ENCODE measurements at regions not wholly inside any gene's neighbourhood (a gene's known extent, or its start where the extent isn't known, plus 50 kb on each side); places are given as distances from the start of the nearest gene placed in this dataset.

DNA sequence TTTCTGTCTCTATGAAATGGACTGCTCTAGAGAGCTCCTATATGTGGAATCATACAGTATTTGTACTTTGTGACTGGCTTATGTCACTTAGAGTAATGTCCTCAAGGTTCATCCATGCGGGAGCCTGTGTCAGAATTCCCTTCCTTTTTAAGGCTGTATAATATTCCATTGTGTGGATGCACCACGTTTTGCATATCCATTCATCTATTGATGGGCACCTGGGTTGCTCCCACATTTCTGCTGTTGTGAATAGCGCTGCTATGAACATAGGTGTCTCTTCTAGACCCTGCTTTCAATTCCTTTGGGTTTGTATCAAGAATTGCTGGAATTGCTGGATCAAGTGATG is 155.4 kb downstream of the BMP7 start:
- TF ChIP-seq, protein P1, sequence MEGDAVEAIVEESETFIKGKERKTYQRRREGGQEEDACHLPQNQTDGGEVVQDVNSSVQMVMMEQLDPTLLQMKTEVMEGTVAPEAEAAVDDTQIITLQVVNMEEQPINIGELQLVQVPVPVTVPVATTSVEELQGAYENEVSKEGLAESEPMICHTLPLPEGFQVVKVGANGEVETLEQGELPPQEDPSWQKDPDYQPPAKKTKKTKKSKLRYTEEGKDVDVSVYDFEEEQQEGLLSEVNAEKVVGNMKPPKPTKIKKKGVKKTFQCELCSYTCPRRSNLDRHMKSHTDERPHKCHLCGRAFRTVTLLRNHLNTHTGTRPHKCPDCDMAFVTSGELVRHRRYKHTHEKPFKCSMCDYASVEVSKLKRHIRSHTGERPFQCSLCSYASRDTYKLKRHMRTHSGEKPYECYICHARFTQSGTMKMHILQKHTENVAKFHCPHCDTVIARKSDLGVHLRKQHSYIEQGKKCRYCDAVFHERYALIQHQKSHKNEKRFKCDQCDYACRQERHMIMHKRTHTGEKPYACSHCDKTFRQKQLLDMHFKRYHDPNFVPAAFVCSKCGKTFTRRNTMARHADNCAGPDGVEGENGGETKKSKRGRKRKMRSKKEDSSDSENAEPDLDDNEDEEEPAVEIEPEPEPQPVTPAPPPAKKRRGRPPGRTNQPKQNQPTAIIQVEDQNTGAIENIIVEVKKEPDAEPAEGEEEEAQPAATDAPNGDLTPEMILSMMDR (IDR thresholded peaks at IDR 0.05; ENCODE audit: borderline replicate concordance, insufficient read depth, low read depth, low read length), result no peak

DNA sequence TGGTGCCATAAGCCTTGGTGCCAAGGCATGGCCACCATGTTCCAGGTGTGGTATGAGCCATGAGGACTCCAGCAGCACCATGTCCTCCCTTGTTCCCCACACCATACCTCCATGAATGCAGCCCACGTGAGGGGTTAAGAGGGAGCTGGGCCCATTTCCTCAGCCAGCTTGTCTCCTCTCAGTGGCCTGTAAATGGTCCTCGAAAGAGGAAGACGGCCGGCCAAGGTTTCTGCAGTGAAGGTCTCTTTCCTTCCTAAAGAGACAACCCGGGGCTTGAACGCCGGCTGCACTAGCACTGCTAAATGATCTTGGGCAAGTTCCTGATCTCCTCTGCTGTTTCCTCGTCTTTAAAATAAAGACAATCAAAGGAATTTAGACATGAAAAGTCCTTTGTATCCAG is 154.0 kb downstream of the BMP7 start:
- no peak overlapping the region for H3K4me3 ChIP-seq (ENCODE audit: low read depth, low read length)
- TF ChIP-seq, protein P1 (IDR thresholded peaks at IDR 0.05; ENCODE audit: borderline replicate concordance, insufficient read depth, low read depth, low read length), result no peak

More for the DNA sequence above, 155.4 kb downstream of the BMP7 start:
- H3K4me3 ChIP-seq (ENCODE audit: low read depth, low read length), result no peak overlapping the region

DNA sequence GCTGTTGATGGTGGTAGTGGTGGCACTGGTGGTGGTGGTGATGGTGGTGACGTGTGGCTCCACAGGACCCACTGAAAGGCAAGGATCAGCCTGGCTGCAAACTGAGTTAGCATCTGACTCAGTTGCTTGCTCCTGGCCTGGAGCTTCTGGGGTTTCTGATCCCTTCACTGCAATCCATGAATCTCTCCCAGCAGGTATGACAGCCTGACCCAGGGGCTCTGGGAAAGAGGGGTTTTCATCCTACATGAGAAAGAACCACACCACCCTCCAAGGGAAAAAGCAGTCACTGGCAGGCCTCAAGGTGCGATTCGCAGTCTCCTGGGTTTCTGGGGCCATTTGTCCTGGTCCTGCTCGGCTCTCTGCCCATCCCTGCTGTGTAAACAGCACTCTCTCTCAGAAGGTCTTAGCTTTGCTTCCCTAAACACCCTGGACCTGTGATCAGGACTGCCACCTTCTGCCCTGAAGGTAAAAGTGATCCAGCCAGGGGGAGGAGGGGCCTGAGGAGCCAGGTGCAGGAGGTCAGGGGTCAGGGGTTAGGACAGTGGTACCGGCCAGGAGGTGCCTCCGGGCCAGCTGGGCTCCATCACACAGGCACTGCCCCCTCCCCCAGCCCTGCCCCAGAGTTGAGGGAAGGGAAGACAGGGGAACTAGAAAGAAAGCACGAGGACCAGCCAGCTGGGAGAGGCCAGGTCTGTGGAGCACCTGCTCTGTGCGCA is 152.0 kb downstream of the BMP7 start:
- TF ChIP-seq, protein P1 (IDR thresholded peaks at IDR 0.05; ENCODE audit: borderline replicate concordance, insufficient read depth, low read depth, low read length), result no peak

DNA sequence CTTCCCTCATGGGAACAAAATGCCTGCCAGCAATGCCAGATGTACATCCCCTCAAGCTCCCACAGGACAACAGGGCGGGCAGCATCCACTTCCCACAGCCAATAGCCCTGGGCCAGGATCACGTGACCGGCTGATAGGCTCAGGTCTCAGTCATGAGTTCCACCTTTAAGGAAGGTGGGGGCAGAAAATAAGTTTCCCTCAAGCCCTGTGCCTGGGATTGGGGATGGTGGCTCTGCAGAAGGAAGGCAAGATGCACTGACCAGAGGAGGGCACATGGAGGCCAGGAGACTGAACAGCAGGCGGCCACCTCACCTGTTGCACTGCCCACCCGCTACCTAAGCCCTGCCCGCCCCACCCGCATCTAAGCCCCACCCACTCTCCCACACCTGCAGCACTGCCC is 149.1 kb downstream of the BMP7 start:
- TF ChIP-seq, protein P1 (IDR thresholded peaks at IDR 0.05; ENCODE audit: borderline replicate concordance, insufficient read depth, low read depth, low read length), result no peak
- no peak overlapping the region for H3K4me3 ChIP-seq (ENCODE audit: low read depth, low read length)

More for the DNA sequence above, 152.0 kb downstream of the BMP7 start:
- no peak overlapping the region for H3K4me3 ChIP-seq (ENCODE audit: low read depth, low read length)

DNA sequence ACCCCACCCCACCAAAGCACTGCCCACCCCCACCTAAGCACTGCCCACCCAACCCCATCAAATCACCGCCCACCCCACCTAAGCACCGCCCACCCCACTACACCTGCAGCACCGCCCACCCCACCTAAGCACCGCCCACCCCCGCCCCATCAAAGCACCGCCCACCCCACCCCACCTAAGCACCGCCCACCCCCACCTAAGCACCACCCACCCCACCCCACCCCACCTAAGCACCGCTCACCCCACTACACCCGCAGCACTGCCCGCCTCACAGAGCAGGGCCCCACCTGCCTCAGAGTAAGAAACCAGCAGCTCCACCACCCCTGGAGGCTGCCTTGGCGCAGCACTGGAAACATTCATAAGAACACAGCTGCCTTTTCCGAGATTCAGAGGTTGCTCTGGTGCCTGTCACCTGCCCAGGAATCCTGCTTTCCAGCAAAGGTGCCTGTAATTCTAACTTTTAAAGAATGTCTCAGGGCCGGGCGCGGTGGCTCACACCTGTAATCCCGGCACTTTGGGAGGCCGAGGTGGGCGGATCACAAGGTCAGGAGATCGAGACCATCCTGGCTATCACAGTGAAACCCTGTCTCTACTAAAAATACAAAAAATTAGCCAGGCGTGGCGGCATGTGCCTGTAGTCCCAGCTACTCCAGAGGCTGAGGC is 148.2 kb downstream of the BMP7 start:
- H3K4me3 ChIP-seq (ENCODE audit: low read depth, low read length), result no peak overlapping the region
- TF ChIP-seq, protein P1 (IDR thresholded peaks at IDR 0.05; ENCODE audit: borderline replicate concordance, insufficient read depth, low read depth, low read length), result no peak
